ENCODE measurements at regions not wholly inside any gene's neighbourhood (a gene's known extent, or its start where the extent isn't known, plus 50 kb on each side); places are given as distances from the start of the nearest gene placed in this dataset.

DNA sequence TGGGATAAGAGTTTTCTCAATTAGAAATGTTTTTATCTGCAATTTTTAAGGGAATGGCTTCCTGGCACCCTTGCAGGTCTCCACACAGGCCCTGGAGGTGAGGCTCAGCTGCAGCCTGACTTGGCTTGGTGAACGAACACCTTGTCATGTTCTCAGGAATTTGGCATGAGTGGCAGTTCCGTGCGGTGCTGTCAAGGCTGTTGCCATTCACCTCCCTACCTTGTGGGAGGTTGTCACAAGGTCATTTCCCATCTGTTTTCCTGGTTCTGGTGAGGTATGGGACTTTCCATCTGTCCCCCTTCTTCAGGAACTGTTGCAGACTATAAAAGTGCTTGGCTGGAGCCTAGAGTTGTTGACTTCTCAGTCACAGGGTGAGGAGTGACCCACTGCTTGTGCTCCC is 82.9 kb downstream of the ELOVL4 start:
- peaks cover 10% of the 10 kb centered on the region for H3K27me3 Mint-ChIP-seq (ENCODE audit: unreplicated experiment)
- H3K4me3 Mint-ChIP-seq (ENCODE audit: unreplicated experiment), result no peak overlapping the region
- no peaks in the 10 kb centered on the region for H3K36me3 Mint-ChIP-seq (ENCODE audit: unreplicated experiment)
- TF ChIP-seq, protein P1, sequence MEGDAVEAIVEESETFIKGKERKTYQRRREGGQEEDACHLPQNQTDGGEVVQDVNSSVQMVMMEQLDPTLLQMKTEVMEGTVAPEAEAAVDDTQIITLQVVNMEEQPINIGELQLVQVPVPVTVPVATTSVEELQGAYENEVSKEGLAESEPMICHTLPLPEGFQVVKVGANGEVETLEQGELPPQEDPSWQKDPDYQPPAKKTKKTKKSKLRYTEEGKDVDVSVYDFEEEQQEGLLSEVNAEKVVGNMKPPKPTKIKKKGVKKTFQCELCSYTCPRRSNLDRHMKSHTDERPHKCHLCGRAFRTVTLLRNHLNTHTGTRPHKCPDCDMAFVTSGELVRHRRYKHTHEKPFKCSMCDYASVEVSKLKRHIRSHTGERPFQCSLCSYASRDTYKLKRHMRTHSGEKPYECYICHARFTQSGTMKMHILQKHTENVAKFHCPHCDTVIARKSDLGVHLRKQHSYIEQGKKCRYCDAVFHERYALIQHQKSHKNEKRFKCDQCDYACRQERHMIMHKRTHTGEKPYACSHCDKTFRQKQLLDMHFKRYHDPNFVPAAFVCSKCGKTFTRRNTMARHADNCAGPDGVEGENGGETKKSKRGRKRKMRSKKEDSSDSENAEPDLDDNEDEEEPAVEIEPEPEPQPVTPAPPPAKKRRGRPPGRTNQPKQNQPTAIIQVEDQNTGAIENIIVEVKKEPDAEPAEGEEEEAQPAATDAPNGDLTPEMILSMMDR (IDR thresholded peaks at IDR 0.05), result no peak
- no peaks in the 10 kb centered on the region for H3K9me3 Mint-ChIP-seq (ENCODE audit: unreplicated experiment)
- no peak overlapping the region for H3K27ac Mint-ChIP-seq (ENCODE audit: unreplicated experiment)
- no peak for DNase-seq (ENCODE audit: extremely low spot score, unreplicated experiment)
- H3K4me1 Mint-ChIP-seq (ENCODE audit: unreplicated experiment), result peaks cover 8% of the 10 kb centered on the region

DNA sequence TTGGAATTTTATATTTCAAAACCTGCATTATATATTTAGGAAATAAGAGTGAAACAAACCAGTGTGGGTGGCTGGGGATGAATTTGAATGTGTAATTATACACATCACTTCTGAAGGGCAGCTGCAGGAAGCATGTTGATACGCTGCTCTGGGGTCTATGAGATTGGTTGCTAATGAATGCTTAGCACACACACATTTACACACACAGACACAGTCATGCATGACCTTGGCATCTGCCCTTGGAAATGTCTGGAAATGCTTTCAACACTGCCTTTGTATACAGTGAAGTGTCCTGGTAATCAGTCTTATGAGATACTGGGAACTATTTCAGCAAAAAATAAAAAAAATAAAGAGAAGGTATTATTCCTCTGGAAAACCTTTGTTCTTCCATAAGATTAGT is 83.4 kb downstream of the ELOVL4 start:
- no peaks in the 10 kb centered on the region for H3K36me3 Mint-ChIP-seq (ENCODE audit: unreplicated experiment)
- no peak overlapping the region for H3K4me3 Mint-ChIP-seq (ENCODE audit: unreplicated experiment)
- no peaks in the 10 kb centered on the region for H3K9me3 Mint-ChIP-seq (ENCODE audit: unreplicated experiment)
- no peak overlapping the region for H3K27ac Mint-ChIP-seq (ENCODE audit: unreplicated experiment)
- TF ChIP-seq, protein P1 (IDR thresholded peaks at IDR 0.05), result no peak
- H3K27me3 Mint-ChIP-seq (ENCODE audit: unreplicated experiment), result peaks cover 10% of the 10 kb centered on the region
- peaks cover 8% of the 10 kb centered on the region for H3K4me1 Mint-ChIP-seq (ENCODE audit: unreplicated experiment)
- no peak for DNase-seq (ENCODE audit: extremely low spot score, unreplicated experiment)

DNA sequence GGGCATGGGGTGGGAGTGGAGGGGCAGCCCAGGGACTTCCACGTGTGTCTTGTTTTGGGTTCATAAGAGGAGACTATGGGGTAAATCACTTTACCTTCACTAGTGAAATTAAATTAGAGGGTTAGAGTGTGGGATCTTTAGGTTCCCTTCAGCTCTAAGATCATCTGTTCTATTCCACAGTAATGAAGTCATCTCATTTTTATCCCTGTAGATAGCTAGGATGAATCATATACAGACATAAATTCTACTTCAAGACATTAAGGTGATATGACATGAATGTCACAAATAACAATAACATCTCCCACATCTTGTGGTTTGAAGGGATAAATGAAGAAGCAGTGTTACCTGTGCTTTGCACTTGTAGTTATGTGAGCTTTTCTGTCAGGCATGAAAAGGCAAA is 83.8 kb downstream of the ELOVL4 start:
- Mint-ChIP-seq H3K9me3 (ENCODE audit: unreplicated experiment) (no peaks in the 10 kb centered on the region), H3K36me3 (ENCODE audit: unreplicated experiment) (no peaks in the 10 kb centered on the region), H3K27me3 (ENCODE audit: unreplicated experiment) (peaks cover 10% of the 10 kb centered on the region), H3K27ac (ENCODE audit: unreplicated experiment) (no peak overlapping the region), H3K4me3 (ENCODE audit: unreplicated experiment) (no peak overlapping the region), H3K4me1 (ENCODE audit: unreplicated experiment) (peaks cover 8% of the 10 kb centered on the region)
- DNase-seq (ENCODE audit: extremely low spot score, unreplicated experiment), result no peak
- TF ChIP-seq, protein P1 (IDR thresholded peaks at IDR 0.05), result no peak

DNA sequence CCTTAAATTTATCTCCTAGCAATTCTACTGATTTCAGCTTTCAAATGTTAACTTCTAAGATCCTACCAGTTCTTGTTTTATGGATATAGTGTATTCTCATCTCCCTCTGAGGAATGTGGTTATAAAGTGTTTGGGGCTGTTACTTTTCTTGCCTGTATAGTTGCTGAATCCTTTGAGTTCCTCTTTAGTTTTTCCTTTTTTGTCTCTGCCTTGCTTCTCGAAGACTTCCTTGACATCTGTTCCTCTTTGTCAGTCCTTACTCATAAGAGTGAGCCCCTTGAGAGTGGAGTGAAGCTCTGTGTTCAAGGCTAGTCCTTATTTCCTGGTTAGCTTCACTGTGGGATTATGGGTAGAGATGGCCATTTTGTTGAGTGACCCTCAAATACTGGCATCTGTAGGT is 84.6 kb downstream of the ELOVL4 start:
- peaks cover under 1% of the 10 kb centered on the region for H3K4me1 Mint-ChIP-seq (ENCODE audit: unreplicated experiment)
- H3K4me3 Mint-ChIP-seq (ENCODE audit: unreplicated experiment), result no peak overlapping the region
- H3K36me3 Mint-ChIP-seq (ENCODE audit: unreplicated experiment), result no peaks in the 10 kb centered on the region
- no peaks in the 10 kb centered on the region for H3K9me3 Mint-ChIP-seq (ENCODE audit: unreplicated experiment)
- DNase-seq (ENCODE audit: extremely low spot score, unreplicated experiment), result no peak
- no peak overlapping the region for H3K27ac Mint-ChIP-seq (ENCODE audit: unreplicated experiment)
- H3K27me3 Mint-ChIP-seq (ENCODE audit: unreplicated experiment), result peaks cover 10% of the 10 kb centered on the region
- TF ChIP-seq, protein P1 (IDR thresholded peaks at IDR 0.05), result no peak

DNA sequence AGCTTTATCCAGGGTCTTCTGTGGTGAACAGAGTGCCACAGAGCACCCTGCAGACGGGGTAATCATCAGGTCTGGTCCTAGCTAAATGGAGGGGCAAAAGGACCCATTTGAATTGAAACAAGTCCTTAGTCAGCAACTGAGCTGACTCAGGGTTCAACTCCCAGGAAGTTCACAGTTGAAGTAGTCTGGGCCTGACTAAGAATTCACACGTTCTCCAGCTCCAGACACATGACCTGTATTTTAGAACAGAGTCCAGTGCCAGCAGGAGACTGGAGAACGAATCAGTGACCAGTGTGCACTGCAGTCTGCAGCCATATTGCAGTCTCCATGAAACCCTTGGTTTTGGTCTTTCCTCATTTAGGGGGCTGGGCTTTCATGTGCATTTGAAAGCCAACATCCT is 85.2 kb downstream of the ELOVL4 start:
- Mint-ChIP-seq H3K4me3 (ENCODE audit: unreplicated experiment) (no peak overlapping the region), H3K36me3 (ENCODE audit: unreplicated experiment) (no peaks in the 10 kb centered on the region), H3K4me1 (ENCODE audit: unreplicated experiment) (no peaks in the 10 kb centered on the region), H3K27ac (ENCODE audit: unreplicated experiment) (no peak overlapping the region), H3K27me3 (ENCODE audit: unreplicated experiment) (peaks cover 10% of the 10 kb centered on the region), H3K9me3 (ENCODE audit: unreplicated experiment) (no peaks in the 10 kb centered on the region)
- TF ChIP-seq, protein P1 (IDR thresholded peaks at IDR 0.05), result no peak
- DNase-seq (ENCODE audit: extremely low spot score, unreplicated experiment), result no peak
